ENCODE measurements at regions not wholly inside any gene's neighbourhood (a gene's known extent, or its start where the extent isn't known, plus 50 kb on each side); places are given as distances from the start of the nearest gene placed in this dataset.
"Not testable (repeated sequence)": the region's sequence is repeated elsewhere in the genome, so short reads cannot be mapped to it uniquely, and the experiment has no call there.

GRCh38 chr16:26505496-26505895, 561.2 kb upstream of the C16orf82 start:
- no peak for DNase-seq (ENCODE audit: low read depth)

GRCh38 chr16:26508946-26509345, 557.8 kb upstream of the C16orf82 start:
- not testable (repeated sequence) for DNase-seq (ENCODE audit: low read depth)

- DNase-seq (ENCODE audit: low read depth) = no peak
Measured at GRCh38 chr16:26510924-26511323, 555.8 kb upstream of the C16orf82 start.

GRCh38 chr16:26511463-26511862, 555.3 kb upstream of the C16orf82 start:
- no peak for DNase-seq (ENCODE audit: low read depth)

- DNase-seq (ENCODE audit: low read depth) = no peak
Measured at GRCh38 chr16:26521626-26522025, 545.1 kb upstream of the C16orf82 start.

GRCh38 chr16:26524281-26524680, 542.4 kb upstream of the C16orf82 start:
- no peak for DNase-seq (ENCODE audit: low read depth)

- DNase-seq (ENCODE audit: low read depth) = no peak
Measured at GRCh38 chr16:26524846-26525245, 541.9 kb upstream of the C16orf82 start.

- DNase-seq (ENCODE audit: low read depth) = no peak
Measured at GRCh38 chr16:26525856-26526255, 540.9 kb upstream of the C16orf82 start.

GRCh38 chr16:26526633-26527032, 540.1 kb upstream of the C16orf82 start:
- no peak for DNase-seq (ENCODE audit: low read depth)

GRCh38 chr16:26530584-26531289, 536.0 kb upstream of the C16orf82 start:
- DNase-seq (ENCODE audit: low read depth) = no peak

- DNase-seq (ENCODE audit: low read depth) = no peak
Measured at GRCh38 chr16:26531290-26531730, 535.4 kb upstream of the C16orf82 start.

GRCh38 chr16:26532456-26532855, 534.3 kb upstream of the C16orf82 start:
- no peak for DNase-seq (ENCODE audit: low read depth)

GRCh38 chr16:26542198-26542597, 524.5 kb upstream of the C16orf82 start:
- no peak for DNase-seq (ENCODE audit: low read depth)

- no peak for DNase-seq (ENCODE audit: low read depth)
Measured at GRCh38 chr16:26546573-26546972, 520.2 kb upstream of the C16orf82 start.

- DNase-seq (ENCODE audit: low read depth) = no peak
Measured at GRCh38 chr16:26547681-26548080, 519.0 kb upstream of the C16orf82 start.

GRCh38 chr16:26550111-26550610, 516.6 kb upstream of the C16orf82 start:
- DNase-seq (ENCODE audit: low read depth) = no peak

- no peak for DNase-seq (ENCODE audit: low read depth)
Measured at GRCh38 chr16:26554030-26554429, 512.7 kb upstream of the C16orf82 start.

GRCh38 chr16:26561303-26561702, 505.4 kb upstream of the C16orf82 start:
- DNase-seq (ENCODE audit: low read depth) = no peak

GRCh38 chr16:26563018-26563417, 503.7 kb upstream of the C16orf82 start:
- DNase-seq (ENCODE audit: low read depth) = no peak

- no peak for DNase-seq (ENCODE audit: low read depth)
Measured at GRCh38 chr16:26567356-26567755, 499.4 kb upstream of the C16orf82 start.

- no peak for DNase-seq (ENCODE audit: low read depth)
Measured at GRCh38 chr16:26569793-26570192, 496.9 kb upstream of the C16orf82 start.

GRCh38 chr16:26578748-26579147, 488.0 kb upstream of the C16orf82 start:
- DNase-seq (ENCODE audit: low read depth) = no peak

- no peak for DNase-seq (ENCODE audit: low read depth)
Measured at GRCh38 chr16:26583803-26584202, 482.9 kb upstream of the C16orf82 start.

GRCh38 chr16:26593700-26594099, 473.0 kb upstream of the C16orf82 start:
- DNase-seq (ENCODE audit: low read depth) = no peak

Data from HS-5 (cell line).